K562 (cell line): ENCODE measurements at regions not wholly inside any gene's neighbourhood (a gene's known extent, or its start where the extent isn't known, plus 50 kb on each side); places are given as distances from the start of the nearest gene placed in this dataset.

ENCODE experiments used
- ATAC-seq: fragments of 200-7000 bp; cut with Tn5 transposase; 3 replicates; pipeline ENCODE4 v1.9.1; 2020; ENCODE audit warnings: moderate library complexity
- BruUV-seq: library from RNA; stranded (reverse); fragments of 400-500 nt; replicated peaks from 2 replicates; lab custom pipeline; 2021; lab: Mats Ljungman, UMichigan
- CTCF ChIA-PET: fragments of 300-600 bp; formaldehyde crosslinking; extraction: SDS; loops from one replicate; lab custom pipeline; 2021; ENCODE audit warnings: low intra/inter-chr PET ratio; lab: Yijun Ruan, JAX
- POLR2A ChIA-PET: fragments of 300-600, 350-650 bp; sonication (Branson Sonifier 250); formaldehyde crosslinking; extraction: SDS; loops from one replicate; lab custom pipeline; 2021; ENCODE audit warnings: antibody characterized with exemption, inconsistent platforms; lab: Yijun Ruan, JAX
- DNase-seq, 4 experiments: peaks; one replicate each; pipeline versions ENCODE4 v3.0.0 to v3.0.0-alpha.2; 2011 to 2018; ENCODE audit warnings: low spot score in 3 of 4, mixed read lengths in 3 of 4; ENCODE audit errors: extremely low read depth in 1 of 4
- FAIRE-seq: peaks from 2 replicates; lab custom pipeline; 2011; peaks lifted over from hg19 to GRCh38; lab: Jason Lieb, UNC
- H2AFZ ChIP-seq: 2 replicates; pipeline ENCODE4 v1.6.0; 2011; ENCODE audit warnings: low read depth, low read length, control low read depth, inconsistent platforms
- H3K27ac ChIP-seq: fragments of 200-600 bp; 3 replicates; pipeline ENCODE4 v1.8.0; 2011; ENCODE audit warnings: low read depth, mild to moderate bottlenecking, control low read depth, inconsistent platforms, low read length, moderate library complexity, mixed read lengths; ENCODE audit errors: extremely low read depth
- H3K27me3 ChIP-seq, 2 experiments: fragments of 300-600 bp in 1 of 2; 2 replicates in 1 of 2; 3 replicates in 1 of 2; pipeline versions ENCODE4 v1.6.0 to v1.8.0; 2011; ENCODE audit warnings: inconsistent platforms in 2 of 2, low read length in 2 of 2, mild to moderate bottlenecking in 1 of 2, mixed read lengths in 1 of 2, moderate library complexity in 1 of 2; ENCODE audit not compliant: control insufficient read depth in 2 of 2, insufficient read depth in 2 of 2
- H3K36me3 ChIP-seq: fragments of 300-600 bp; 3 replicates; pipeline ENCODE4 v1.8.0; 2011; ENCODE audit warnings: mild to moderate bottlenecking, low read length, inconsistent platforms; ENCODE audit not compliant: control insufficient read depth, insufficient read depth
- H3K4me1 ChIP-seq, 2 experiments: fragments of 200-600 bp in 1 of 2; replicated peaks in 1 of 2; 2 replicates in 1 of 2; 3 replicates in 1 of 2; pipeline versions ENCODE4 v1.5.1 to v1.8.0; 2011; ENCODE audit warnings: inconsistent platforms in 2 of 2, low read length in 2 of 2, mild to moderate bottlenecking in 1 of 2, mixed read lengths in 1 of 2, moderate library complexity in 1 of 2; ENCODE audit not compliant: control insufficient read depth in 2 of 2, insufficient read depth in 2 of 2
- H3K4me2 ChIP-seq: 2 replicates; pipeline ENCODE4 v1.6.1; 2011; ENCODE audit warnings: low read length, control low read depth, inconsistent platforms, mixed read lengths; ENCODE audit not compliant: insufficient read depth
- H3K4me3 ChIP-seq: fragments of 200-600 bp; sonication (generic), shearing (Covaris generic); 2 replicates; pipeline ENCODE4 v1.5.1; 2016; ENCODE audit warnings: control low read depth, inconsistent platforms
- H3K79me2 ChIP-seq: fragments of 200-600 bp; 3 replicates; pipeline ENCODE4 v1.8.0; 2011; ENCODE audit warnings: low read length, inconsistent platforms; ENCODE audit not compliant: control insufficient read depth, insufficient read depth
- H3K9ac ChIP-seq, 2 experiments: 2 replicates each; pipeline versions ENCODE4 v1.6.0 to v1.6.1; 2011; ENCODE audit warnings: low read depth in 2 of 2, low read length in 2 of 2, control low read depth in 1 of 2, inconsistent platforms in 1 of 2, mild to moderate bottlenecking in 1 of 2, mixed read lengths in 1 of 2; ENCODE audit not compliant: insufficient read depth in 1 of 2
- H3K9me1 ChIP-seq: one replicate; pipeline ENCODE4 v1.6.0; 2011; ENCODE audit warnings: inconsistent platforms, mild to moderate bottlenecking, low read length, moderate library complexity; ENCODE audit not compliant: control insufficient read depth, insufficient read depth
- H3K9me3 ChIP-seq: replicated peaks from 2 replicates; pipeline ENCODE4 v1.5.1; 2011; ENCODE audit warnings: low read depth, low read length, inconsistent platforms; ENCODE audit not compliant: control insufficient read depth, insufficient read depth
- H4K20me1 ChIP-seq: replicated peaks from 2 replicates; pipeline ENCODE4 v1.6.1; 2011; ENCODE audit warnings: low read length, inconsistent platforms, mixed read lengths; ENCODE audit not compliant: control insufficient read depth, insufficient read depth
- BRD4 ChIP-seq: fragments of 200-600 bp; sonication (generic); IDR thresholded peaks from 2 replicates; pipeline ENCODE4 v1.6.1; 2017; ENCODE audit warnings: inconsistent platforms
- KAT2B ChIP-seq: IDR thresholded peaks from one replicate; pipeline ENCODE4 v1.6.1; 2012; ENCODE audit warnings: low read depth, mild to moderate bottlenecking, control low read depth, inconsistent platforms, low read length, moderate library complexity
- KLF1 ChIP-seq: fragments of 450-650 bp; IDR thresholded peaks from 2 replicates; pipeline ENCODE4 v1.6.1; 2016; ENCODE audit warnings: missing genetic modification characterization, missing compliant biosample characterization
- NFATC3 ChIP-seq: fragments of 450-650 bp; IDR thresholded peaks from 2 replicates; pipeline ENCODE4 v1.6.1; 2017; ENCODE audit warnings: mild to moderate bottlenecking
- PCBP2 ChIP-seq: fragments of 200-400 bp; formaldehyde crosslinking; IDR thresholded peaks from 2 replicates; pipeline ENCODE4 v1.6.1; 2018; ENCODE audit warnings: low read length, low read depth, mild to moderate bottlenecking, moderate library complexity; ENCODE audit not compliant: poor library complexity, severe bottlenecking
- PHB ChIP-seq: fragments of 250-450 bp; sonication (Bioruptor Pico); IDR thresholded peaks from 2 replicates; pipeline ENCODE4 v1.5.0; 2021
- RFX5 ChIP-seq: IDR thresholded peaks from 2 replicates; pipeline ENCODE4 v1.6.1; 2011; ENCODE audit warnings: low read depth, mild to moderate bottlenecking, improper control_type of control experiment, low read length
- SRF ChIP-seq, 2 experiments: fragments of 250-450, 450-650 bp in 1 of 2; sonication (Bioruptor Pico) in 1 of 2; sonication (generic) in 1 of 2; formaldehyde crosslinking; IDR thresholded peaks; 2 replicates each; pipeline versions ENCODE4 v1.5.0 to v1.5.1; 2020 to 2022; ENCODE audit warnings: mild to moderate bottlenecking in 1 of 2, missing genetic modification reagents in 1 of 2
- TRIM28 ChIP-seq: fragments of 450-650 bp; IDR thresholded peaks from 2 replicates; pipeline ENCODE4 v1.6.1; 2017
- ZC3H4 ChIP-seq: sonication (generic); formaldehyde crosslinking; IDR thresholded peaks from 2 replicates; pipeline ENCODE4 v1.9.0; 2021; ENCODE audit warnings: missing genetic modification reagents, borderline replicate concordance
- ZNF121 ChIP-seq: sonication (generic); formaldehyde crosslinking; conservative IDR thresholded peaks from 2 replicates; pipeline ENCODE4 v1.8.0; 2022; ENCODE audit warnings: missing genetic modification reagents
- ZNF134 ChIP-seq: fragments of 250-450 bp; sonication (Bioruptor Pico); conservative IDR thresholded peaks from 2 replicates; pipeline ENCODE4 v1.4.0; 2020
- ZNF175 ChIP-seq: fragments of 200-800 bp; sonication (Bioruptor generic); IDR thresholded peaks from 2 replicates; pipeline ENCODE4 v1.6.1; 2016; ENCODE audit warnings: low read depth, mild to moderate bottlenecking, missing genetic modification characterization, missing compliant biosample characterization
- ZNF41 ChIP-seq: fragments of 250-450 bp; sonication (Bioruptor Pico); conservative IDR thresholded peaks from 2 replicates; pipeline ENCODE4 v1.4.0; 2020; ENCODE audit warnings: mild to moderate bottlenecking
- ZNF436 ChIP-seq: fragments of 250-450, 450-650 bp; sonication (Bioruptor Pico); formaldehyde crosslinking; IDR thresholded peaks from 2 replicates; pipeline ENCODE4 v1.7.0; 2020; ENCODE audit warnings: mild to moderate bottlenecking
- ZNF75A ChIP-seq: fragments of 450-650 bp; formaldehyde crosslinking; IDR thresholded peaks from 2 replicates; pipeline ENCODE4 v1.4.0; 2020; ENCODE audit warnings: mild to moderate bottlenecking
- WGBS: fragments of 100-300 bp; shearing (Covaris generic); methylation state at CpG from one replicate; pipeline ENCODE4 v1.1.6; 2016; ENCODE audit warnings: low coverage, mixed read lengths; ENCODE audit not compliant: insufficient coverage; ENCODE audit errors: missing lambda C conversion rate; 5-methylcytosine and 5-hydroxymethylcytosine counted together
- in situ Hi-C: fragments of 300-500 bp; cut with MboI; formaldehyde crosslinking; loops from 4 replicates; pipeline ENCODE4 v1.15.0; 2018; ENCODE audit warnings: inconsistent platforms, mixed read lengths
- intact Hi-C: fragments of 100-400 bp; cut with micrococcal nuclease; formaldehyde crosslinking; loops from 2 replicates; pipeline ENCODE4 v1.14.2; 2022
- TF ChIP-seq, protein P1 (sequence below): sonication (generic); formaldehyde crosslinking; IDR thresholded peaks from 2 replicates; pipeline ENCODE4 v1.8.0; 2022; ENCODE audit warnings: missing genetic modification reagents, mild to moderate bottlenecking, borderline replicate concordance

DNA sequence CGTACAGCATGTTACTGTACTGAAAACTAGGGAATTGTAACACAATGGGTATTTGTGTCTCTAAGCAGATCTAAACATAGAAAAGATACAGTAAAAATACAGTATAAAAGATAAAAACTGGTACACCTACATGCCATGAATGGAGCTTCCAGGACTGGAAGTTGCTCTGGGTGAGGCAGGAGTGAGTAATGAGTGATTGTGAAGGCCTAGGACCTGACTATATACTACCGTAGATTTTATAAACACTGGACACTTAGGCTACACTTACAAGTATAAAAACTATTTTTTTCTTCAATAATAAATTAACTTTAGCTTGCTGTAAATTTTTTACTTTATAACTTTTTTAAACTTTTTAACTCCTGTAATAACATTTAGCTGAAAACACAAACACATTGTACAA lies 324.4 kb upstream of the TNP1 start (continued):
- no peak for TF ChIP-seq NFATC3
- TF ChIP-seq, all 486 proteins: peak for 0

DNA sequence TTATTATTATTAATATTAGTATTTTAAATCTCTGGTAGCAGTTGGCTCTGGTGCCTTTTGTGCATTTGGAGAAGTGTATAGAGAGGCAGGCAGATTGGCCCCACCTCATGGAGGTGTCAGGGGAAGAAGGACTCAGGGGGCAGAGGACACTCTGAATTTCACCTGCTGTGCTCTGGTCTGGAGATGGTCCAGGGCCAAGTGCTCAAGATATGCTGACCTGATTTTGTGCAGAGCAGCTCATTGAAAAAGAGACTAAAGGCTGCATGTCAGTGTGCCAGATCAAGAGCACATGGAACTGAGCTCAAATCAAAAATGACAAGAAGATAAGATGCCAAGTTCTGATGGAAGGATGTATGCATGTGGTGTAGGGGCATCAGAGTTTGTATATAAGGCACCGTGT lies 323.6 kb upstream of the TNP1 start:
- H3K9ac ChIP-seq, result no peak overlapping the region
- FAIRE-seq, result no peak
- no peaks in the 10 kb centered on the region for H3K9me3 ChIP-seq
- no peak overlapping the region for H3K27ac ChIP-seq
- 0 out of 5 replicates have a peak, but pooled peaks cover 0 to 5% of the 10 kb centered on the region in 2 experiments for H3K27me3 ChIP-seq
- H3K4me1 ChIP-seq, result no peaks in the 10 kb centered on the region
- WGBS, result 6% methylated on average over 1 of the region's 1 CpG
- H3K79me2 ChIP-seq, result no peaks in the 10 kb centered on the region
- no peaks in the 10 kb centered on the region for H3K36me3 ChIP-seq
- no peaks in the 10 kb centered on the region for H4K20me1 ChIP-seq
- in situ Hi-C loops, result no loop called here
- ChIA-PET CTCF (no interaction called here), POLR2A (no interaction called here)
- intact Hi-C loops, result no loop called here
- TF ChIP-seq KAT2B (no peak), PCBP2 (no peak), ZNF75A (CRISPR knock-in tag) (no peak), ZNF134 (CRISPR knock-in tag) (no peak), SRF (CRISPR knock-in tag; IDR thresholded peaks at IDR 0.05) (no peak), KLF1 (tag) (no peak), TRIM28 (no peak), RFX5 (no peak), PHB (CRISPR knock-in tag) (no peak), ZNF175 (CRISPR knock-in tag) (no peak), ZNF121 (CRISPR knock-in tag) (no peak), BRD4 (no peak), ZC3H4 (CRISPR knock-in tag) (no peak), ZNF436 (CRISPR knock-in tag) (no peak), ZNF41 (CRISPR knock-in tag) (no peak)
- TF ChIP-seq, protein P1, sequence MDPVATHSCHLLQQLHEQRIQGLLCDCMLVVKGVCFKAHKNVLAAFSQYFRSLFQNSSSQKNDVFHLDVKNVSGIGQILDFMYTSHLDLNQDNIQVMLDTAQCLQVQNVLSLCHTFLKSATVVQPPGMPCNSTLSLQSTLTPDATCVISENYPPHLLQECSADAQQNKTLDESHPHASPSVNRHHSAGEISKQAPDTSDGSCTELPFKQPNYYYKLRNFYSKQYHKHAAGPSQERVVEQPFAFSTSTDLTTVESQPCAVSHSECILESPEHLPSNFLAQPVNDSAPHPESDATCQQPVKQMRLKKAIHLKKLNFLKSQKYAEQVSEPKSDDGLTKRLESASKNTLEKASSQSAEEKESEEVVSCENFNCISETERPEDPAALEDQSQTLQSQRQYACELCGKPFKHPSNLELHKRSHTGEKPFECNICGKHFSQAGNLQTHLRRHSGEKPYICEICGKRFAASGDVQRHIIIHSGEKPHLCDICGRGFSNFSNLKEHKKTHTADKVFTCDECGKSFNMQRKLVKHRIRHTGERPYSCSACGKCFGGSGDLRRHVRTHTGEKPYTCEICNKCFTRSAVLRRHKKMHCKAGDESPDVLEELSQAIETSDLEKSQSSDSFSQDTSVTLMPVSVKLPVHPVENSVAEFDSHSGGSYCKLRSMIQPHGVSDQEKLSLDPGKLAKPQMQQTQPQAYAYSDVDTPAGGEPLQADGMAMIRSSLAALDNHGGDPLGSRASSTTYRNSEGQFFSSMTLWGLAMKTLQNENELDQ (CRISPR knock-in tag), result no peak
- ATAC-seq, result no peak
- BruUV-seq, result no TSS peak
- no peak overlapping the region for H2AFZ ChIP-seq
- H3K4me2 ChIP-seq, result no peak overlapping the region
- H3K4me3 ChIP-seq, result no peak overlapping the region
- H3K9me1 ChIP-seq, result no peaks in the 10 kb centered on the region
- DNase-seq, result no peak
